Endodermal cell (in vitro differentiated cells): ENCODE measurements at regions not wholly inside any gene's neighbourhood (a gene's known extent, or its start where the extent isn't known, plus 50 kb on each side); places are given as distances from the start of the nearest gene placed in this dataset.

Source experiments
- DNase-seq: peaks from one replicate; pipeline ENCODE4 v3.0.0-alpha.2; 2017
- H3K27ac ChIP-seq: 2 replicates; pipeline ENCODE4 v1.5.1; 2013; ENCODE audit warnings: mild to moderate bottlenecking, low read depth, low read length, moderate library complexity
- H3K27me3 ChIP-seq: 2 replicates; pipeline ENCODE4 v1.6.1; 2013; ENCODE audit warnings: mild to moderate bottlenecking, low read length, moderate library complexity; ENCODE audit not compliant: insufficient read depth, control insufficient read depth, poor library complexity, severe bottlenecking
- H3K36me3 ChIP-seq: 2 replicates; pipeline ENCODE4 v1.7.0; 2013; ENCODE audit warnings: mild to moderate bottlenecking, low read length, moderate library complexity; ENCODE audit not compliant: control insufficient read depth, insufficient read depth
- H3K4me1 ChIP-seq: one replicate; pipeline ENCODE4 v1.7.0; 2013; ENCODE audit warnings: low read length; ENCODE audit not compliant: control insufficient read depth, insufficient read depth
- H3K4me3 ChIP-seq: 2 replicates; pipeline ENCODE4 v1.5.1; 2013; ENCODE audit warnings: mild to moderate bottlenecking, low read length, moderate library complexity
- H3K9ac ChIP-seq: 2 replicates; pipeline ENCODE4 v1.6.1; 2013; ENCODE audit warnings: mild to moderate bottlenecking, low read length, moderate library complexity; ENCODE audit not compliant: poor library complexity, severe bottlenecking; ENCODE audit errors: extremely low read depth
- H3K9me3 ChIP-seq: 2 replicates; pipeline ENCODE4 v1.6.1; 2013; ENCODE audit warnings: mild to moderate bottlenecking, low read length, moderate library complexity; ENCODE audit not compliant: control insufficient read depth
- H3K27ac Mint-ChIP-seq: 2 replicates; pipeline ENCODE4 v1.8.0; 2020; ENCODE audit warnings: mixed read lengths
- H3K27me3 Mint-ChIP-seq: 2 replicates; pipeline ENCODE4 v1.8.0; 2021; ENCODE audit warnings: mild to moderate bottlenecking, mixed read lengths; ENCODE audit not compliant: insufficient read depth
- H3K36me3 Mint-ChIP-seq: 2 replicates; pipeline ENCODE4 v1.8.0; 2020; ENCODE audit warnings: low read depth, mixed read lengths
- H3K4me1 Mint-ChIP-seq: 2 replicates; pipeline ENCODE4 v1.8.0; 2020; ENCODE audit warnings: mixed read lengths
- H3K4me3 Mint-ChIP-seq: 2 replicates; pipeline ENCODE4 v1.8.0; 2020; ENCODE audit warnings: mild to moderate bottlenecking, moderate library complexity, mixed read lengths
- H3K9me3 Mint-ChIP-seq: 2 replicates; pipeline ENCODE4 v1.8.0; 2020; ENCODE audit warnings: mild to moderate bottlenecking, mixed read lengths
- CTCF ChIP-seq: fragments of 200-600 bp; sonication (generic); conservative IDR thresholded peaks from 2 replicates; pipeline ENCODE4 v1.5.0; 2021; ENCODE audit warnings: antibody characterized with exemption, mild to moderate bottlenecking
- WGBS, 2 experiments: methylation state at CpG; one replicate each; pipeline versions ENCODE4 v1.1.5 to v1.1.7; 2013; ENCODE audit warnings: missing lambda C conversion rate in 2 of 2, mixed read lengths in 1 of 2; ENCODE audit not compliant: insufficient coverage in 1 of 2, insufficient read length in 1 of 2; 5-methylcytosine and 5-hydroxymethylcytosine counted together

GRCh38 chr2:14544247-14544646, 88.3 kb upstream of the LRATD1 start:
- H3K9me3 Mint-ChIP-seq, result no peaks in the 10 kb centered on the region
- TF ChIP-seq CTCF, result no peak
- H3K4me3 Mint-ChIP-seq, result no peak overlapping the region
- 85 to 89% methylated on average over 3 to 4 of the region's 4 CpGs for WGBS, 2 experiments
- no peaks in the 10 kb centered on the region for H3K4me1 ChIP-seq
- H3K27me3 Mint-ChIP-seq, result no peaks in the 10 kb centered on the region
- H3K27me3 ChIP-seq, result no peaks in the 10 kb centered on the region
- DNase-seq, result no peak
- no peaks in the 10 kb centered on the region for H3K9me3 ChIP-seq
- no peaks in the 10 kb centered on the region for H3K36me3 ChIP-seq
- no peak overlapping the region for H3K27ac Mint-ChIP-seq
- no peak overlapping the region for H3K9ac ChIP-seq
- no peak overlapping the region for H3K4me3 ChIP-seq
- H3K4me1 Mint-ChIP-seq, result no peaks in the 10 kb centered on the region
- H3K36me3 Mint-ChIP-seq, result no peaks in the 10 kb centered on the region
- no peak overlapping the region for H3K27ac ChIP-seq

GRCh38 chr2:14547830-14548229, 84.7 kb upstream of the LRATD1 start:
- Histone ChIP-seq H3K4me1 (no peaks in the 10 kb centered on the region), H3K36me3 (no peaks in the 10 kb centered on the region), H3K27me3 (no peaks in the 10 kb centered on the region), H3K27ac (no peak overlapping the region), H3K4me3 (no peak overlapping the region), H3K9ac (no peak overlapping the region), H3K9me3 (no peaks in the 10 kb centered on the region)
- H3K36me3 Mint-ChIP-seq, result no peaks in the 10 kb centered on the region
- H3K9me3 Mint-ChIP-seq, result no peaks in the 10 kb centered on the region
- no peaks in the 10 kb centered on the region for H3K4me1 Mint-ChIP-seq
- H3K4me3 Mint-ChIP-seq, result no peak overlapping the region
- no peak overlapping the region for H3K27ac Mint-ChIP-seq
- no peak for DNase-seq
- 97 to 100% methylated on average over 1 of the region's 1 CpG for WGBS, 2 experiments
- H3K27me3 Mint-ChIP-seq, result no peaks in the 10 kb centered on the region
- TF ChIP-seq CTCF, result no peak

GRCh38 chr2:14550658-14551057, 81.9 kb upstream of the LRATD1 start:
- TF ChIP-seq CTCF, result no peak
- no peak overlapping the region for H3K4me3 Mint-ChIP-seq
- no peak overlapping the region for H3K27ac Mint-ChIP-seq
- Histone ChIP-seq H3K27ac (no peak overlapping the region), H3K4me3 (no peak overlapping the region), H3K4me1 (peaks cover 6% of the 10 kb centered on the region), H3K9ac (no peak overlapping the region), H3K9me3 (no peaks in the 10 kb centered on the region), H3K36me3 (no peaks in the 10 kb centered on the region), H3K27me3 (no peaks in the 10 kb centered on the region)
- WGBS, 2 experiments, result 86 to 92% methylated on average over 2 to 3 of the region's 3 CpGs
- H3K36me3 Mint-ChIP-seq, result no peaks in the 10 kb centered on the region
- no peaks in the 10 kb centered on the region for H3K27me3 Mint-ChIP-seq
- peaks cover 10% of the 10 kb centered on the region for H3K4me1 Mint-ChIP-seq
- H3K9me3 Mint-ChIP-seq, result no peaks in the 10 kb centered on the region
- DNase-seq, result no peak
